Esophagus squamous epithelium (tissue), 5 donors: ENCODE measurements at regions not wholly inside any gene's neighbourhood (a gene's known extent, or its start where the extent isn't known, plus 50 kb on each side); places are given as distances from the start of the nearest gene placed in this dataset.

Source experiments
- DNase-seq: peaks from one replicate; lab custom pipeline; 2025; lab: John Stamatoyannopoulos, UW
- H3K27ac ChIP-seq, 4 donors: fragments of 200-600 bp; sonication (generic); one replicate each; pipeline ENCODE4 v1.5.1; 2016 to 2019; ENCODE audit warnings: mild to moderate bottlenecking in 1 of 4
- H3K27me3 ChIP-seq, 4 donors: fragments of 200-600 bp; sonication (generic); 1 replicate in 3 of 4; 2 replicates in 1 of 4; pipeline versions ENCODE4 v1.5.1 to v1.6.0; 2017 to 2021; ENCODE audit warnings: antibody characterized with exemption in 1 of 4
- H3K36me3 ChIP-seq, 3 donors: fragments of 200-600 bp; sonication (generic); one replicate each; pipeline ENCODE4 v1.5.1; 2016 to 2019
- H3K4me1 ChIP-seq, 3 donors: fragments of 200-600 bp; sonication (generic); one replicate each; pipeline ENCODE4 v1.5.1; 2017 to 2019
- H3K4me3 ChIP-seq, 4 donors: fragments of 200-600 bp; sonication (generic); 1 replicate in 3 of 4; 2 replicates in 1 of 4; pipeline ENCODE4 v1.5.1; 2016 to 2019; ENCODE audit warnings: mild to moderate bottlenecking in 2 of 4, moderate library complexity in 1 of 4
- H3K9me3 ChIP-seq, 3 donors: fragments of 200-600 bp; sonication (generic); one replicate each; pipeline ENCODE4 v1.5.1; 2016 to 2019
- CTCF ChIP-seq, 6 experiments: fragments of 450-650 bp in 4 of 6; fragments of 200-600 bp in 2 of 6; sonication (generic) in 2 of 6; IDR thresholded peaks; one replicate each; pipeline ENCODE4 v1.5.1; 2016 to 2019; ENCODE audit warnings: antibody characterized with exemption in 6 of 6, mild to moderate bottlenecking in 4 of 6, moderate library complexity in 4 of 6
- POLR2A ChIP-seq, 4 donors: fragments of 450-650 bp; IDR thresholded peaks; one replicate each; pipeline ENCODE4 v1.6.1; 2017; ENCODE audit warnings: antibody characterized with exemption in 4 of 4, mild to moderate bottlenecking in 4 of 4, moderate library complexity in 3 of 4
- WGBS, 2 donors: methylation state at CpG; one replicate each; pipeline ENCODE4 v1.1.5; 2018; 5-methylcytosine and 5-hydroxymethylcytosine counted together
- intact Hi-C: fragments of 100-400 bp; cut with DNase I; formaldehyde crosslinking; loops from one replicate; pipeline ENCODE4 v1.15.0; 2022
- donor health status: DM: yes; HTN: yes; CAD: no.

- Histone ChIP-seq H3K4me3 (no peak overlapping the region), H3K36me3 (no peaks in the 10 kb centered on the region), H3K4me1 (no peaks in the 10 kb centered on the region), H3K27me3 (no peaks in the 10 kb centered on the region), H3K27ac (no peak overlapping the region), H3K9me3 (no peaks in the 10 kb centered on the region)
- DNase-seq = no peak
- intact Hi-C loops = no loop called here
- 63 to 75% methylated on average over 3 of the region's 3 CpGs for WGBS, 2 donors
- no peak for TF ChIP-seq POLR2A (IDR thresholded peaks at IDR 0.05)
- TF ChIP-seq CTCF (IDR thresholded peaks at IDR 0.05) = no peak
These were observed 65.2 kb downstream of the DMRT2 start for GRCh38 chr9:1115370-1115769.

DNA sequence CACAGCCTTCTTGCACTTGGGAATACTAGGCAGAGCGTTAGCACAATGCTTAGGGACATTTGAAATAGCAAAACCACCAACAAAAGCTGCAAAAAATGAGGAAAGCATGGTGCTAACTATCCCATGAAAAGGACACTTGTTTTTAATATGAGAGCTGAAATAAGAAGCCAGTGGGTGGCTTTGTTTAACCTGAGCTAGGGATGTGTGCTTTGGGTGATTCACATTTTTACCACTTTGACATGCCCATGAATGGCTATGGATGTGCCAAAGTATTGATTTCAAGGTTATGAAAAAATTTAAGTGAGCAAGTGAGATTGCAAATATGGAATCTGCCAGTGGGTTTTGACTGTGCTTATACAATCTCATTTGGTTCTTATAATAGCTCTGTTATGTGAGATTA is 67.3 kb downstream of the DMRT2 start:
- Histone ChIP-seq H3K27me3 (no peaks in the 10 kb centered on the region), H3K4me1 (no peaks in the 10 kb centered on the region), H3K9me3 (no peaks in the 10 kb centered on the region), H3K4me3 (no peak overlapping the region), H3K27ac (no peak overlapping the region), H3K36me3 (no peaks in the 10 kb centered on the region)
- intact Hi-C loops = no loop called here
- WGBS, 2 donors = 64 to 70% methylated on average over 1 of the region's 1 CpG
- DNase-seq = no peak
- TF ChIP-seq POLR2A (IDR thresholded peaks at IDR 0.05) (no peak), CTCF (IDR thresholded peaks at IDR 0.05) (no peak)

GRCh38 chr9:1120500-1121165 is 70.5 kb downstream of the DMRT2 start:
- H3K27ac ChIP-seq = no peak overlapping the region
- WGBS, 2 donors = 37 to 38% methylated on average over 4 to 6 of the region's 6 CpGs

DNA sequence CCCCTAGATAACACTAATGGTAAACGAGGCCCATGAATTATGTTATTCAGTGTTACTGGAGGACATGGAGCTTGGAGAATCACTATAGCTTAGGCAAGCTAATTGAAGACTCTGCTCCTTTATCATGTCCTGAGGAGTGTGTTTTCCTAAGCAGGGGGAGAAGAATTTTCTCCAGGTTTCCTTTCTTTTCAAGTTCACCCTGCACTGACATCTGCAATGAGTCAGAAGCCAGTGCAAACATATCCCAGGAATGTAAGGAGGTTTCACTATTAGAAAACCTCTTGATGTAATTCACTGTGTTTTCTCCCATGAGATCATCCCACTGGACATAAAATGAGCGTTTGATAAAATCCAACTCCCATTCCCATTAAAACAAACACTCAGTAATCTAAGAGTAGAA is 75.6 kb downstream of the DMRT2 start:
- Histone ChIP-seq H3K27ac (no peak overlapping the region), H3K27me3 (peaks cover 0 to 2% (median 0%) of the 10 kb centered on the region in 4 donors), H3K36me3 (no peaks in the 10 kb centered on the region), H3K4me1 (no peaks in the 10 kb centered on the region), H3K9me3 (no peaks in the 10 kb centered on the region), H3K4me3 (no peak overlapping the region)
- TF ChIP-seq CTCF (IDR thresholded peaks at IDR 0.05) = no peak
- no peak for TF ChIP-seq POLR2A (IDR thresholded peaks at IDR 0.05)
- intact Hi-C loops = no loop called here
- DNase-seq = no peak
- 40 to 49% methylated on average over 2 of the region's 2 CpGs for WGBS, 2 donors

More at GRCh38 chr9:1120500-1121165, 70.5 kb downstream of the DMRT2 start:
- Histone ChIP-seq H3K4me3 (no peak overlapping the region), H3K4me1 (no peaks in the 10 kb centered on the region), H3K9me3 (no peaks in the 10 kb centered on the region), H3K27me3 (no peaks in the 10 kb centered on the region), H3K36me3 (no peaks in the 10 kb centered on the region)
- DNase-seq = no peak
- intact Hi-C loops = no loop called here
- TF ChIP-seq CTCF (IDR thresholded peaks at IDR 0.05) (no peak), POLR2A (IDR thresholded peaks at IDR 0.05) (no peak)

DNA sequence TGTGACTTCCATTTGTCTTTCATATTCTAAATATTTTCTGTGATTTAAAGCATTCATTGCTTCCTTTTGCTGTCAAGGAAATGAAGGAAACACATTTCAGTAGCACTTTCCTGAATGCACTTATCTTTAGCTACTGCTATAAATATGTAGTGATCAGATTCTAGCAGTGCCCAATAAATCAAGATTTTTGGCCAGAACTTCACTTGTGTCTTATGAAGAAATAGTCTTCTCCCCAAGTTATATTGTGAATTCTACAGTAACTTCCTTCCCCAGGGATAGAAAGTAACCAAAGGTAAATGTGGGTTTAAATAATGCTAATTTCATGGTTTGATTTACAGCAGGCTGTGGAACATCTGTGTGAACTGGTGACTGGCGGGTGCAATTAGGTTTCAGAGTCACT is 77.9 kb downstream of the DMRT2 start:
- intact Hi-C loops = no loop called here
- 67 to 75% methylated on average over 1 of the region's 1 CpG for WGBS, 2 donors
- no peaks in the 10 kb centered on the region for H3K4me1 ChIP-seq

More for the DNA sequence above, 77.9 kb downstream of the DMRT2 start:
- Histone ChIP-seq H3K36me3 (no peaks in the 10 kb centered on the region), H3K9me3 (no peaks in the 10 kb centered on the region), H3K27ac (no peak overlapping the region), H3K4me3 (no peak overlapping the region), H3K27me3 (peaks cover 0 to 3% (median 0%) of the 10 kb centered on the region in 4 donors)
- no peak for DNase-seq
- TF ChIP-seq POLR2A (IDR thresholded peaks at IDR 0.05) = no peak
- no peak for TF ChIP-seq CTCF (IDR thresholded peaks at IDR 0.05)
